Fibroblast of pulmonary artery (primary cell): ENCODE measurements at regions not wholly inside any gene's neighbourhood (a gene's known extent, or its start where the extent isn't known, plus 50 kb on each side); places are given as distances from the start of the nearest gene placed in this dataset.

ENCODE experiments used
- DNase-seq: peaks from one replicate; pipeline ENCODE4 v3.0.0-alpha.2; 2010; ENCODE audit warnings: low read depth
- H3K4me3 ChIP-seq: replicated peaks from 2 replicates; pipeline ENCODE4 v1.5.1; 2011; ENCODE audit warnings: low read depth, mild to moderate bottlenecking, control low read depth, low read length, moderate library complexity
- TF ChIP-seq, protein P1 (sequence below): IDR thresholded peaks from 2 replicates; pipeline ENCODE4 v1.5.1; 2011; ENCODE audit warnings: mild to moderate bottlenecking, control low read depth, low read length, inconsistent platforms; ENCODE audit errors: missing control alignments

DNA sequence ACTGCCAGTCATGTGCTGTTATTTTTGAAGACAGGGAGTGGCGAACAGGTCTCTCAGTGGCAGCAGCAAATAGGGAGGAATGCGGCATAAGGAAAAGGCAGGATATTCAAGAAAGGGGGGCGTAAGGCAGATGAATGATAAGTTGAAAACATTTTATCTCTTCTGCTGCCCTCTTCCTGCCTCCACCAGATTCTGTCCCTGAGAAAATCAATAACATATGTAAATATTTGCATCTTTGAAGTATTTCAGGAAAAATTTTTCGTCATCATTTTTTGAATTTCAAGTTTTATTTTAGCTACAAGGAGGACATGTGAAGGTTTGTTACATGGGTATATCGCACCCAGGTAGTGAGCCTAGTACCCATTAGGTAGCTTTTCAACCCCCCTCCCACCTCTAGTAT, 616.7 kb downstream of the MCTP2 start:
- TF ChIP-seq, protein P1, sequence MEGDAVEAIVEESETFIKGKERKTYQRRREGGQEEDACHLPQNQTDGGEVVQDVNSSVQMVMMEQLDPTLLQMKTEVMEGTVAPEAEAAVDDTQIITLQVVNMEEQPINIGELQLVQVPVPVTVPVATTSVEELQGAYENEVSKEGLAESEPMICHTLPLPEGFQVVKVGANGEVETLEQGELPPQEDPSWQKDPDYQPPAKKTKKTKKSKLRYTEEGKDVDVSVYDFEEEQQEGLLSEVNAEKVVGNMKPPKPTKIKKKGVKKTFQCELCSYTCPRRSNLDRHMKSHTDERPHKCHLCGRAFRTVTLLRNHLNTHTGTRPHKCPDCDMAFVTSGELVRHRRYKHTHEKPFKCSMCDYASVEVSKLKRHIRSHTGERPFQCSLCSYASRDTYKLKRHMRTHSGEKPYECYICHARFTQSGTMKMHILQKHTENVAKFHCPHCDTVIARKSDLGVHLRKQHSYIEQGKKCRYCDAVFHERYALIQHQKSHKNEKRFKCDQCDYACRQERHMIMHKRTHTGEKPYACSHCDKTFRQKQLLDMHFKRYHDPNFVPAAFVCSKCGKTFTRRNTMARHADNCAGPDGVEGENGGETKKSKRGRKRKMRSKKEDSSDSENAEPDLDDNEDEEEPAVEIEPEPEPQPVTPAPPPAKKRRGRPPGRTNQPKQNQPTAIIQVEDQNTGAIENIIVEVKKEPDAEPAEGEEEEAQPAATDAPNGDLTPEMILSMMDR = no peak

DNA sequence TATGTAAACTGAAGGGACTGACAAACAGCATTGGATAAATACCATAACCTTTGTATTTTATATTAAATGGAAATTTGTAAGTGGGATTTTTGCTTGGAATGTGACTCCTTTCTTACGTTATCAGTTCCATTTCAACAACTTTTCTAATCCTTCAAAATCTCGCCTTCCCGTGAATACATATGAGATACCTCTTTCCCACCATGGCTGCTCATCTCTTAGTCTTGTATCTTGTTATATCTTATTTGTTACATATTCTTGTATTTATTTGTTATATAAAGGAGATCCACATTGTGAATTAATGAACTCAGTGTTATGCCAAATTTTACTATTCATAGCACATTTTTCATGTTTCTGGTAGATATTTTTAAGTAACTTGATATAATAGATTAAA, 623.7 kb downstream of the MCTP2 start:
- no peak overlapping the region for H3K4me3 ChIP-seq
- TF ChIP-seq, protein P1 = no peak

More for the DNA sequence above, 616.7 kb downstream of the MCTP2 start:
- DNase-seq = no peak
- no peak overlapping the region for H3K4me3 ChIP-seq

DNA sequence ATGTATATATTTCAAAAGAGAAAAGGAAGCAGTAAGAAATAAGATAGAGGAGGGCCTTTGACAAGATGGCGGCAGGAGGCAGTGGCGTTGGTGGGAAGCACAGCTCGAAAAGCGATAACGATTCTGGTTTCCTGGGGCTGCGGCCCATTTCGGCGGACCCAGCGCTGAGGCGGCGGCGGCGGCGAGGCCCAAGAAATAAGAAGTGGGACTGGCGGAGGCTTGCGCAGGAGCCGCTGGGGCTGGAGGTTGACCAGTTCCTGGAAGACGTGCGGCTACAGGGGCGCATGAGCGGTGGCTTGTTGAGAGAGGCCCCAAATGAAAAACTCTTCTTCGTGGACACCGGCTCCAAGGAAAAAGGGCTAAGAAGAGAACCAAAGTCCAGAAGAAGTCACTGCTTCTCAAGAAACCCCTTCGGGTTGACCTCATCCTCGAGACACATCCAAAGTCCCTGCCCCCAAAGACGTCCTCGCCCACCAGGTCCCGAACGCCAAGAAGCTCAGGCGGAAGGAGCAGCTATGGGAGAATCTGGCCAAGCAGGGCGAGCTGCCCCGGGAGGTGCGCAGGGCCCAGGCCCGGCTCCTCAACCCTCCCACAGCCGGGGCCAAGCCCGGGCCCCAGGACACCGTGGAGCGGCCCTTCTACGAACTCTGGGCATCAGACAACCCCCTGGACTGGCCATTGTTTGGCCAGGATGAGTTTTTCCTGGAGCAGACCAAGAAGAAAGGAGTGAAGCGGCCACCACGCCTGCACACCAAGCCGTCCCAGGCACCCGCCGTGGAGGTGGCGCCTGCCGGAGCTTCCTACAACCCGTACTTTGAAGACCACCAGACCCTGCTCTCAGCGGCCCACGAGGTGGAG, 624.3 kb downstream of the MCTP2 start:
- H3K4me3 ChIP-seq = no peak overlapping the region
- TF ChIP-seq, protein P1 = no peak
- no peak for DNase-seq

More for the DNA sequence above, 623.7 kb downstream of the MCTP2 start:
- no peak for DNase-seq

DNA sequence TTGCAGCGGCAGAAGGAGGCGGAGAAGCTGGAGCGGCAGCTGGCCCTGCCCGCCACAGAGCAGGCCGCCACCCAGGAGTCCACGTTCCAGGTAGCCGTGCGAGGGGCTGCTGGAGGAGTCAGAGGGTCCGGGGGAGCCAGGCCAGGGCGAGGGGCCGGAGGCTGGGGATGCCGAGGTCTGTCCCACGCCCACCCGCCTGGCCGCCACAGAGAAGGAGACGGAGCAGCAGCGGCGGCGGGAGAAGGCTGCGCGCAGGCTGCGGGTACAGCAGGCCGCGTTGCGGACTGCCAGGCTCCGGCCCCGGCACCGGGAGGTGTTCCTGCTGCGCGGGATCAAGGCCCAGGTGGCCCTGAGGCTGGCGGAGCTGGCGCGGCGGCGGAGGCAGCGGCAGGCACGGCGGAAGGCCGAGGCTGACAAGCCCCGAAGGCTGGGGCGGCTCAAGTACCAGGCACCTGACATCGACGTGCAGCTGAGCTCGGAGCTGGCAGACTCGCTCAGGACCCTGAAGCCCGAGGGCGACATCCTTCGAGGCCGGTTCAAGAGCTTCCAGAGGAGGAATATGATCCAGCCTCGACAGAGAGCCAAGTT, 625.0 kb downstream of the MCTP2 start:
- TF ChIP-seq, protein P1 = no peak
- DNase-seq = no peak
- H3K4me3 ChIP-seq = no peak overlapping the region

DNA sequence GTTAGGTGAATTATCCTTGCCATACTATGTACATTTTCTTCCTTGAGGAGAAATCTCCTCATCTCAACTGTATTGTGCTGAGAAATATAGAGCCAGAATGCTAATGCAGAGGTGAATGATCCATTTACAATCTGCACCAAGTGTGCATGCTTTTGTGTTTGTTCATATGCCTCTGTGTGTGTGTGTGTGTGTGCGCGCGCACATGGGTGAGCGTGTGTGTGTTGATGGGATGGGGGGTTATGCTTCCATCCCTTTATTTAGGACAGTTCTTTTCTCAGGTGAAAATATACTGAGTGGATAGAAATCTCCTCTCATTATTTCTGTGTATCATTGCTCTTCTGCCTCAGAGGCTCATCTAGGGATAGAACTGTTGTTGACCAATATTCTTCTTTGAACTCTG, 626.1 kb downstream of the MCTP2 start:
- TF ChIP-seq, protein P1 = no peak
- H3K4me3 ChIP-seq = no peak overlapping the region

DNA sequence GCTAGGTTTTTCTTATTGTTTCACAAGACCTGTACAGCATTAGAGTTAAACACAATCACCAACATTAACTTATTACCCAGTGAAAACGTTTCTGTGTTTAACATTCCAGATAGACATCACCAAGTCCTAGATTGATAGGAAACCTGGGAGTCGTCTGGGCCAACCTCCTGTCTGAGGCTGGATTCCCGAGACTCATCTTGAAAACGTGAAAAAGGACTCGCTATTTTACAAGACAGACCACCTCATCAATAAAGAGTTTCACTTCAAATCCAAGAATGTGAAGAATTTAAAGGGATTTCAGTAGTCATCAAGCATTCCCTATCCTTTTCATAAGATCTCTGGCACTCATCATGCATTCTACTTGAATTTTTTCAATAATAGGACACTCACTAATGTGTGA, 626.6 kb downstream of the MCTP2 start:
- DNase-seq = no peak
- TF ChIP-seq, protein P1 = no peak

More for the DNA sequence above, 626.1 kb downstream of the MCTP2 start:
- no peak for DNase-seq

More for the DNA sequence above, 626.6 kb downstream of the MCTP2 start:
- no peak overlapping the region for H3K4me3 ChIP-seq
